Osteocyte (in vitro differentiated cells): ENCODE measurements at regions not wholly inside any gene's neighbourhood (a gene's known extent, or its start where the extent isn't known, plus 50 kb on each side); places are given as distances from the start of the nearest gene placed in this dataset.

Experiments
- DNase-seq: peaks from one replicate; pipeline ENCODE4 v3.0.0; 2021; ENCODE audit warnings: mixed read lengths; ENCODE audit not compliant: unreplicated experiment; ENCODE audit errors: extremely low spot score
- H3K27ac Mint-ChIP-seq: one replicate; pipeline ENCODE4 v1.8.0; 2021; ENCODE audit warnings: mild to moderate bottlenecking, mixed read lengths; ENCODE audit not compliant: unreplicated experiment
- H3K27me3 Mint-ChIP-seq: one replicate; pipeline ENCODE4 v1.8.0; 2021; ENCODE audit warnings: mixed read lengths; ENCODE audit not compliant: unreplicated experiment
- H3K36me3 Mint-ChIP-seq: one replicate; pipeline ENCODE4 v1.8.0; 2021; ENCODE audit warnings: mixed read lengths; ENCODE audit not compliant: unreplicated experiment
- H3K4me1 Mint-ChIP-seq: one replicate; pipeline ENCODE4 v1.8.0; 2021; ENCODE audit warnings: mixed read lengths; ENCODE audit not compliant: unreplicated experiment
- H3K4me3 Mint-ChIP-seq: one replicate; pipeline ENCODE4 v1.8.0; 2021; ENCODE audit warnings: mild to moderate bottlenecking, moderate library complexity, mixed read lengths; ENCODE audit not compliant: unreplicated experiment
- H3K9me3 Mint-ChIP-seq: one replicate; pipeline ENCODE4 v1.8.0; 2021; ENCODE audit warnings: mixed read lengths; ENCODE audit not compliant: unreplicated experiment
- CTCF ChIP-seq: fragments of 200-600 bp; sonication (generic); IDR thresholded peaks from 2 replicates; pipeline ENCODE4 v1.5.0; 2021; ENCODE audit warnings: antibody characterized with exemption, mild to moderate bottlenecking, moderate library complexity

GRCh38 chr10:61503051-61503450 is 49.9 kb upstream of the TMEM26 start:
- no peak for DNase-seq
- peaks cover 3% of the 10 kb centered on the region for H3K27me3 Mint-ChIP-seq
- no peaks in the 10 kb centered on the region for H3K4me1 Mint-ChIP-seq
- H3K27ac Mint-ChIP-seq: no peak overlapping the region
- H3K4me3 Mint-ChIP-seq: no peak overlapping the region
- no peaks in the 10 kb centered on the region for H3K36me3 Mint-ChIP-seq
- H3K9me3 Mint-ChIP-seq: no peaks in the 10 kb centered on the region
- no peak for TF ChIP-seq CTCF
